ENCODE measurements at regions not wholly inside any gene's neighbourhood (a gene's known extent, or its start where the extent isn't known, plus 50 kb on each side); places are given as distances from the start of the nearest gene placed in this dataset.

GRCh38 chr1:193606035-193606434, 419.6 kb upstream of the B3GALT2 start:
- TF ChIP-seq, protein P1, sequence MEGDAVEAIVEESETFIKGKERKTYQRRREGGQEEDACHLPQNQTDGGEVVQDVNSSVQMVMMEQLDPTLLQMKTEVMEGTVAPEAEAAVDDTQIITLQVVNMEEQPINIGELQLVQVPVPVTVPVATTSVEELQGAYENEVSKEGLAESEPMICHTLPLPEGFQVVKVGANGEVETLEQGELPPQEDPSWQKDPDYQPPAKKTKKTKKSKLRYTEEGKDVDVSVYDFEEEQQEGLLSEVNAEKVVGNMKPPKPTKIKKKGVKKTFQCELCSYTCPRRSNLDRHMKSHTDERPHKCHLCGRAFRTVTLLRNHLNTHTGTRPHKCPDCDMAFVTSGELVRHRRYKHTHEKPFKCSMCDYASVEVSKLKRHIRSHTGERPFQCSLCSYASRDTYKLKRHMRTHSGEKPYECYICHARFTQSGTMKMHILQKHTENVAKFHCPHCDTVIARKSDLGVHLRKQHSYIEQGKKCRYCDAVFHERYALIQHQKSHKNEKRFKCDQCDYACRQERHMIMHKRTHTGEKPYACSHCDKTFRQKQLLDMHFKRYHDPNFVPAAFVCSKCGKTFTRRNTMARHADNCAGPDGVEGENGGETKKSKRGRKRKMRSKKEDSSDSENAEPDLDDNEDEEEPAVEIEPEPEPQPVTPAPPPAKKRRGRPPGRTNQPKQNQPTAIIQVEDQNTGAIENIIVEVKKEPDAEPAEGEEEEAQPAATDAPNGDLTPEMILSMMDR (IDR thresholded peaks at IDR 0.05): no peak
- TF ChIP-seq POLR2A (IDR thresholded peaks at IDR 0.05): no peak
